Liver (tissue), 8 donors: ENCODE measurements at regions not wholly inside any gene's neighbourhood (a gene's known extent, or its start where the extent isn't known, plus 50 kb on each side); places are given as distances from the start of the nearest gene placed in this dataset.

Source experiments
- DNase-seq: peaks from one replicate; pipeline ENCODE4 v3.0.0-alpha.2; 2017; ENCODE audit warnings: low spot score
- H3K27ac ChIP-seq, 2 donors: one replicate each; pipeline ENCODE4 v1.7.0; 2013; ENCODE audit warnings: inconsistent platforms in 2 of 2, low read length in 2 of 2, control low read depth in 1 of 2, low read depth in 1 of 2, mild to moderate bottlenecking in 1 of 2
- H3K27me3 ChIP-seq, 4 donors: one replicate each; pipeline versions ENCODE4 v1.6.1 to v1.7.0; 2013; ENCODE audit warnings: low read length in 3 of 4, inconsistent platforms in 1 of 4, mild to moderate bottlenecking in 1 of 4, moderate library complexity in 1 of 4; ENCODE audit not compliant: control insufficient read depth in 4 of 4, insufficient read depth in 4 of 4
- H3K36me3 ChIP-seq, 4 donors: one replicate each; pipeline versions ENCODE4 v1.6.1 to v1.7.0; 2013; ENCODE audit warnings: low read length in 3 of 4, mild to moderate bottlenecking in 3 of 4, low read depth in 1 of 4, moderate library complexity in 1 of 4; ENCODE audit not compliant: control insufficient read depth in 4 of 4, insufficient read depth in 3 of 4
- H3K4me1 ChIP-seq, 4 donors: one replicate each; pipeline versions ENCODE4 v1.6.1 to v1.7.0; 2013; ENCODE audit warnings: low read length in 3 of 4, mild to moderate bottlenecking in 3 of 4, moderate library complexity in 1 of 4; ENCODE audit not compliant: control insufficient read depth in 4 of 4, insufficient read depth in 4 of 4
- H3K4me3 ChIP-seq, 3 donors: one replicate each; pipeline versions ENCODE4 v1.6.1 to v1.7.0; 2013; ENCODE audit warnings: low read length in 3 of 3, control low read depth in 1 of 3, low read depth in 1 of 3, mild to moderate bottlenecking in 1 of 3
- H3K9ac ChIP-seq, 2 donors: one replicate each; pipeline ENCODE4 v1.7.0; 2013; ENCODE audit warnings: low read length in 2 of 2, mild to moderate bottlenecking in 2 of 2, moderate library complexity in 2 of 2, control low read depth in 1 of 2, low read depth in 1 of 2
- H3K9me3 ChIP-seq, 4 donors: one replicate each; pipeline versions ENCODE4 v1.6.1 to v1.7.0; 2013; ENCODE audit warnings: low read length in 3 of 4; ENCODE audit not compliant: control insufficient read depth in 4 of 4
- EGR1 ChIP-seq, 2 donors: IDR thresholded peaks; 2 replicates each; pipeline ENCODE4 v1.6.1; 2016 to 2018; ENCODE audit warnings: antibody characterized with exemption in 2 of 2, low read depth in 2 of 2
- FOXA1 ChIP-seq: IDR thresholded peaks from 2 replicates; pipeline ENCODE4 v1.6.1; 2016; ENCODE audit warnings: antibody characterized with exemption
- FOXA2 ChIP-seq: IDR thresholded peaks from 2 replicates; pipeline ENCODE4 v1.6.1; 2016; ENCODE audit warnings: antibody characterized with exemption
- GABPA ChIP-seq, 2 donors: IDR thresholded peaks in 1 of 2; conservative IDR thresholded peaks in 1 of 2; 2 replicates each; pipeline ENCODE4 v1.6.1; 2016; ENCODE audit warnings: antibody characterized with exemption in 2 of 2, mild to moderate bottlenecking in 1 of 2, moderate library complexity in 1 of 2
- HNF4A ChIP-seq, 2 donors: conservative IDR thresholded peaks; 2 replicates each; pipeline ENCODE4 v1.6.1; 2016; ENCODE audit warnings: antibody characterized with exemption in 2 of 2, mild to moderate bottlenecking in 2 of 2
- HNF4G ChIP-seq: IDR thresholded peaks from 2 replicates; pipeline ENCODE4 v1.6.1; 2016; ENCODE audit warnings: antibody characterized with exemption
- JUND ChIP-seq, 2 donors: IDR thresholded peaks; 2 replicates each; pipeline ENCODE4 v1.6.1; 2016; ENCODE audit warnings: antibody characterized with exemption in 2 of 2
- NR2F2 ChIP-seq: IDR thresholded peaks from 2 replicates; pipeline ENCODE4 v1.6.1; 2016; ENCODE audit warnings: antibody characterized with exemption
- RAD21 ChIP-seq, 2 donors: IDR thresholded peaks; 2 replicates each; pipeline ENCODE4 v1.6.1; 2016; ENCODE audit warnings: antibody characterized with exemption in 2 of 2, mild to moderate bottlenecking in 2 of 2
- RXRA ChIP-seq, 2 donors: IDR thresholded peaks; 2 replicates each; pipeline ENCODE4 v1.6.1; 2017 to 2018; ENCODE audit warnings: antibody characterized with exemption in 2 of 2, mild to moderate bottlenecking in 1 of 2
- SP1 ChIP-seq: IDR thresholded peaks from 2 replicates; pipeline ENCODE4 v1.6.1; 2018; ENCODE audit warnings: antibody characterized with exemption, mild to moderate bottlenecking
- YY1 ChIP-seq: IDR thresholded peaks from 2 replicates; pipeline ENCODE4 v1.6.1; 2016; ENCODE audit warnings: antibody characterized with exemption, mild to moderate bottlenecking
- WGBS: extraction: QIAGEN DNeasy Blood & Tissue Kit; methylation state at CpG from one replicate; pipeline ENCODE4 v1.1.7; 2013; 5-methylcytosine and 5-hydroxymethylcytosine counted together
- TF ChIP-seq, protein P1 (sequence below): IDR thresholded peaks from 2 replicates; pipeline ENCODE4 v1.6.1; 2016; ENCODE audit warnings: antibody characterized with exemption
- TF ChIP-seq, protein P2 (sequence below): IDR thresholded peaks from 2 replicates; pipeline ENCODE4 v1.6.1; 2016; ENCODE audit warnings: antibody characterized with exemption
- TF ChIP-seq, protein P3 (sequence below): IDR thresholded peaks from 2 replicates; pipeline ENCODE4 v1.6.1; 2016; ENCODE audit warnings: antibody characterized with exemption, mild to moderate bottlenecking
- TF ChIP-seq, protein P4 (sequence below): fragments of 150-350 bp; IDR thresholded peaks from 2 replicates; pipeline ENCODE4 v1.5.1; 2017; ENCODE audit warnings: improper control_type of control experiment, low read depth, low read length; ENCODE audit not compliant: missing input control
- donor health status: healthy.
- donor health status: healthy.
- donor health status: healthy.
- donor health status: healthy.
- donor health status: healthy.

DNA sequence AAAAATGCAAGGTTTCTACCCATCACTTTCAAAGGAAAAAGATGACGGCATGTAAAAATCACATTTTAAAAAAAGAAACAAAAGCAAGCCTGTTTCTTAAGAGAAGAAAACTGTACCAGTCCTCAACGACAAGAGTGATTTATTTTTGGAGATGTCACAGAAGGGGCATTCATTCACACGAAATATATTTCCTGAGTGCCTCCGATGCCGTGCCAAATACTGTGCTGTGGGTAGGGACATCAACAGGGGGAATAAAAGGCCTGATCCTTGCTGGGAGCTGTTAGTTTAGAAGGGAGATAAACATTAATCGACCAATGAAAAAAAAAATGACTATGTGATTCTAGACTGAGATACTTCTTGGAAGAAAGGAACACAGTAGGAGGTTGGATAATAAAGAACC lies 297.5 kb upstream of the SOX5 start:
- Histone ChIP-seq H3K4me3 (no peak overlapping the region), H3K36me3 (no peaks in the 10 kb centered on the region), H3K4me1 (no peaks in the 10 kb centered on the region), H3K27me3 (no peaks in the 10 kb centered on the region), H3K9ac (no peak overlapping the region), H3K9me3 (no peaks in the 10 kb centered on the region), H3K27ac (no peak overlapping the region)
- DNase-seq = no peak
- 89% methylated on average over 6 of the region's 6 CpGs for WGBS
- TF ChIP-seq GABPA (IDR thresholded peaks at IDR 0.05 in 1 of 2, conservative IDR thresholded peaks at IDR 0.05 in 1 of 2) = no peak
- TF ChIP-seq HNF4G = no peak
- no peak for TF ChIP-seq HNF4A (conservative IDR thresholded peaks at IDR 0.05)
- TF ChIP-seq, protein P1, sequence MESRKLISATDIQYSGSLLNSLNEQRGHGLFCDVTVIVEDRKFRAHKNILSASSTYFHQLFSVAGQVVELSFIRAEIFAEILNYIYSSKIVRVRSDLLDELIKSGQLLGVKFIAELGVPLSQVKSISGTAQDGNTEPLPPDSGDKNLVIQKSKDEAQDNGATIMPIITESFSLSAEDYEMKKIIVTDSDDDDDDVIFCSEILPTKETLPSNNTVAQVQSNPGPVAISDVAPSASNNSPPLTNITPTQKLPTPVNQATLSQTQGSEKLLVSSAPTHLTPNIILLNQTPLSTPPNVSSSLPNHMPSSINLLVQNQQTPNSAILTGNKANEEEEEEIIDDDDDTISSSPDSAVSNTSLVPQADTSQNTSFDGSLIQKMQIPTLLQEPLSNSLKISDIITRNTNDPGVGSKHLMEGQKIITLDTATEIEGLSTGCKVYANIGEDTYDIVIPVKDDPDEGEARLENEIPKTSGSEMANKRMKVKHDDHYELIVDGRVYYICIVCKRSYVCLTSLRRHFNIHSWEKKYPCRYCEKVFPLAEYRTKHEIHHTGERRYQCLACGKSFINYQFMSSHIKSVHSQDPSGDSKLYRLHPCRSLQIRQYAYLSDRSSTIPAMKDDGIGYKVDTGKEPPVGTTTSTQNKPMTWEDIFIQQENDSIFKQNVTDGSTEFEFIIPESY = no peak
- no peak for TF ChIP-seq EGR1 (IDR thresholded peaks at IDR 0.05; ENCODE audit: low read depth in 2 of 2)
- TF ChIP-seq, protein P2, sequence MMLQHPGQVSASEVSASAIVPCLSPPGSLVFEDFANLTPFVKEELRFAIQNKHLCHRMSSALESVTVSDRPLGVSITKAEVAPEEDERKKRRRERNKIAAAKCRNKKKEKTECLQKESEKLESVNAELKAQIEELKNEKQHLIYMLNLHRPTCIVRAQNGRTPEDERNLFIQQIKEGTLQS = no peak
- TF ChIP-seq RAD21 (IDR thresholded peaks at IDR 0.05) = no peak
- TF ChIP-seq, protein P3, sequence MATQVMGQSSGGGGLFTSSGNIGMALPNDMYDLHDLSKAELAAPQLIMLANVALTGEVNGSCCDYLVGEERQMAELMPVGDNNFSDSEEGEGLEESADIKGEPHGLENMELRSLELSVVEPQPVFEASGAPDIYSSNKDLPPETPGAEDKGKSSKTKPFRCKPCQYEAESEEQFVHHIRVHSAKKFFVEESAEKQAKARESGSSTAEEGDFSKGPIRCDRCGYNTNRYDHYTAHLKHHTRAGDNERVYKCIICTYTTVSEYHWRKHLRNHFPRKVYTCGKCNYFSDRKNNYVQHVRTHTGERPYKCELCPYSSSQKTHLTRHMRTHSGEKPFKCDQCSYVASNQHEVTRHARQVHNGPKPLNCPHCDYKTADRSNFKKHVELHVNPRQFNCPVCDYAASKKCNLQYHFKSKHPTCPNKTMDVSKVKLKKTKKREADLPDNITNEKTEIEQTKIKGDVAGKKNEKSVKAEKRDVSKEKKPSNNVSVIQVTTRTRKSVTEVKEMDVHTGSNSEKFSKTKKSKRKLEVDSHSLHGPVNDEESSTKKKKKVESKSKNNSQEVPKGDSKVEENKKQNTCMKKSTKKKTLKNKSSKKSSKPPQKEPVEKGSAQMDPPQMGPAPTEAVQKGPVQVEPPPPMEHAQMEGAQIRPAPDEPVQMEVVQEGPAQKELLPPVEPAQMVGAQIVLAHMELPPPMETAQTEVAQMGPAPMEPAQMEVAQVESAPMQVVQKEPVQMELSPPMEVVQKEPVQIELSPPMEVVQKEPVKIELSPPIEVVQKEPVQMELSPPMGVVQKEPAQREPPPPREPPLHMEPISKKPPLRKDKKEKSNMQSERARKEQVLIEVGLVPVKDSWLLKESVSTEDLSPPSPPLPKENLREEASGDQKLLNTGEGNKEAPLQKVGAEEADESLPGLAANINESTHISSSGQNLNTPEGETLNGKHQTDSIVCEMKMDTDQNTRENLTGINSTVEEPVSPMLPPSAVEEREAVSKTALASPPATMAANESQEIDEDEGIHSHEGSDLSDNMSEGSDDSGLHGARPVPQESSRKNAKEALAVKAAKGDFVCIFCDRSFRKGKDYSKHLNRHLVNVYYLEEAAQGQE = no peak
- TF ChIP-seq FOXA1 = no peak
- no peak for TF ChIP-seq YY1
- TF ChIP-seq NR2F2 = no peak
- no peak for TF ChIP-seq JUND (IDR thresholded peaks at IDR 0.05)
- no peak for TF ChIP-seq FOXA2

DNA sequence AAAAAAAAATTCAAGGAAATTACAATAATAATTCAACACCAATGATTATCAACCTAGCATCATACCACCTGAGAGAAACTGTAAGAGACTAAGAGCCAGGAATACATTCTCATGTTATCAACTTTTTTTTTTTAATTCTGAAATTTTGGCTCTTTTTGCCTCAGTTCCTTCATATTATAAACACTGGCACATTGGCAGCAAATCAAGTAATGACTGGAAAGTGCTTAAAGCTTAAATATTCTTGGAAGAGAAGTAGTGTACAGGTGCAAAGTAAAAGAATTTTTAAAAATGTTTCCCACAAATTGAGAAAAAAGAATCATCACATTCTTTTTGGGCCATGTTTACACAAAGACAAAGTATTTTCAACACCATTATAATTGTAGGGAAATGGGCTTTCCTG lies 296.9 kb upstream of the SOX5 start:
- H3K9me3 ChIP-seq = no peaks in the 10 kb centered on the region
- no peak overlapping the region for H3K4me3 ChIP-seq
- no peak for TF ChIP-seq GABPA (IDR thresholded peaks at IDR 0.05 in 1 of 2, conservative IDR thresholded peaks at IDR 0.05 in 1 of 2)
- TF ChIP-seq NR2F2 = no peak
- TF ChIP-seq YY1 = no peak
- TF ChIP-seq, protein P2 = no peak
- no peak for TF ChIP-seq HNF4A (conservative IDR thresholded peaks at IDR 0.05)
- TF ChIP-seq, protein P4, sequence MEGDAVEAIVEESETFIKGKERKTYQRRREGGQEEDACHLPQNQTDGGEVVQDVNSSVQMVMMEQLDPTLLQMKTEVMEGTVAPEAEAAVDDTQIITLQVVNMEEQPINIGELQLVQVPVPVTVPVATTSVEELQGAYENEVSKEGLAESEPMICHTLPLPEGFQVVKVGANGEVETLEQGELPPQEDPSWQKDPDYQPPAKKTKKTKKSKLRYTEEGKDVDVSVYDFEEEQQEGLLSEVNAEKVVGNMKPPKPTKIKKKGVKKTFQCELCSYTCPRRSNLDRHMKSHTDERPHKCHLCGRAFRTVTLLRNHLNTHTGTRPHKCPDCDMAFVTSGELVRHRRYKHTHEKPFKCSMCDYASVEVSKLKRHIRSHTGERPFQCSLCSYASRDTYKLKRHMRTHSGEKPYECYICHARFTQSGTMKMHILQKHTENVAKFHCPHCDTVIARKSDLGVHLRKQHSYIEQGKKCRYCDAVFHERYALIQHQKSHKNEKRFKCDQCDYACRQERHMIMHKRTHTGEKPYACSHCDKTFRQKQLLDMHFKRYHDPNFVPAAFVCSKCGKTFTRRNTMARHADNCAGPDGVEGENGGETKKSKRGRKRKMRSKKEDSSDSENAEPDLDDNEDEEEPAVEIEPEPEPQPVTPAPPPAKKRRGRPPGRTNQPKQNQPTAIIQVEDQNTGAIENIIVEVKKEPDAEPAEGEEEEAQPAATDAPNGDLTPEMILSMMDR = no peak
- no peak for TF ChIP-seq HNF4G
- TF ChIP-seq EGR1 (IDR thresholded peaks at IDR 0.05; ENCODE audit: low read depth in 2 of 2) = no peak
- TF ChIP-seq, protein P1 = no peak
- TF ChIP-seq RXRA (IDR thresholded peaks at IDR 0.05) = no peak
- TF ChIP-seq RAD21 (IDR thresholded peaks at IDR 0.05) = no peak
- no peak for TF ChIP-seq SP1
- TF ChIP-seq, protein P3 = no peak
- no peak overlapping the region for H3K9ac ChIP-seq
- H3K27me3 ChIP-seq = no peaks in the 10 kb centered on the region
- H3K36me3 ChIP-seq = no peaks in the 10 kb centered on the region
- H3K27ac ChIP-seq = no peak overlapping the region
- no peak for DNase-seq
- no peaks in the 10 kb centered on the region for H3K4me1 ChIP-seq
